B cell (primary cell): ENCODE measurements at regions not wholly inside any gene's neighbourhood (a gene's known extent, or its start where the extent isn't known, plus 50 kb on each side); places are given as distances from the start of the nearest gene placed in this dataset.

ENCODE experiments used
- EZH2 ChIP-seq: IDR thresholded peaks from 2 replicates; pipeline ENCODE4 v1.6.1; 2012; ENCODE audit warnings: borderline replicate concordance, low read depth, mild to moderate bottlenecking, moderate library complexity, low read length; ENCODE audit not compliant: insufficient read depth, poor library complexity, severe bottlenecking
- TF ChIP-seq, protein P1 (sequence below): fragments of 200-600 bp; IDR thresholded peaks from one replicate; pipeline ENCODE4 v1.8.0; 2022; ENCODE audit warnings: antibody characterized with exemption, mild to moderate bottlenecking

DNA sequence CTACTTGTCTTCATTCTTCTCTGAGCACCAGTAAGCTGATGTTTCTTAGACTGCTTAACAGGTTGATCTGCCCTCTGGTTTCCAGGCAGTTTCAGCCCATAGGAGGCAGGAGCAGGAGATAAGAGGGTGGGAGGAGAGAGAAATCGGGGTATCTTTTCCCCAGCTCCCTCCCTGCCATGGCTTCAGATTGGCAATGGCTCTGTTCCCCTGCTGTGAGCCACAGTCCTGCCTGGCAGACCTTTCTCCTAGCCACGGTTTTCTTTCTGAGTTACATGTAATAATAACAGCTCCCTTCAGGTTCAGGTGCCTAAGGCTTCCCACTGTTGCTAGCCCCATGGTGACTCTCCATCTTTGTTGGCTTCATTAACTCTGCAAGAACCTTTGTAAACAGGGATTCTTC is 115.3 kb downstream of the CD83 start:
- TF ChIP-seq, protein P1, sequence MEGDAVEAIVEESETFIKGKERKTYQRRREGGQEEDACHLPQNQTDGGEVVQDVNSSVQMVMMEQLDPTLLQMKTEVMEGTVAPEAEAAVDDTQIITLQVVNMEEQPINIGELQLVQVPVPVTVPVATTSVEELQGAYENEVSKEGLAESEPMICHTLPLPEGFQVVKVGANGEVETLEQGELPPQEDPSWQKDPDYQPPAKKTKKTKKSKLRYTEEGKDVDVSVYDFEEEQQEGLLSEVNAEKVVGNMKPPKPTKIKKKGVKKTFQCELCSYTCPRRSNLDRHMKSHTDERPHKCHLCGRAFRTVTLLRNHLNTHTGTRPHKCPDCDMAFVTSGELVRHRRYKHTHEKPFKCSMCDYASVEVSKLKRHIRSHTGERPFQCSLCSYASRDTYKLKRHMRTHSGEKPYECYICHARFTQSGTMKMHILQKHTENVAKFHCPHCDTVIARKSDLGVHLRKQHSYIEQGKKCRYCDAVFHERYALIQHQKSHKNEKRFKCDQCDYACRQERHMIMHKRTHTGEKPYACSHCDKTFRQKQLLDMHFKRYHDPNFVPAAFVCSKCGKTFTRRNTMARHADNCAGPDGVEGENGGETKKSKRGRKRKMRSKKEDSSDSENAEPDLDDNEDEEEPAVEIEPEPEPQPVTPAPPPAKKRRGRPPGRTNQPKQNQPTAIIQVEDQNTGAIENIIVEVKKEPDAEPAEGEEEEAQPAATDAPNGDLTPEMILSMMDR: no peak
- TF ChIP-seq EZH2: no peak
